Suprapubic skin (tissue), 4 donors: ENCODE measurements at regions not wholly inside any gene's neighbourhood (a gene's known extent, or its start where the extent isn't known, plus 50 kb on each side); places are given as distances from the start of the nearest gene placed in this dataset.

Experiments
- DNase-seq, 2 donors: peaks; one replicate each; pipeline ENCODE4 v3.0.0-alpha.2; 2019; ENCODE audit warnings: low spot score in 2 of 2
- H3K27ac ChIP-seq: fragments of 200-600 bp; sonication (generic); one replicate; pipeline ENCODE4 v1.5.1; 2019
- H3K27me3 ChIP-seq: fragments of 200-600 bp; sonication (generic); one replicate; pipeline ENCODE4 v1.5.1; 2019
- H3K36me3 ChIP-seq: fragments of 200-600 bp; sonication (generic); one replicate; pipeline ENCODE4 v1.5.1; 2019
- H3K4me1 ChIP-seq: fragments of 200-600 bp; sonication (generic); one replicate; pipeline ENCODE4 v1.5.1; 2019
- H3K4me3 ChIP-seq: fragments of 200-600 bp; sonication (generic); one replicate; pipeline ENCODE4 v1.5.1; 2019; ENCODE audit warnings: mild to moderate bottlenecking
- H3K9me3 ChIP-seq: fragments of 200-600 bp; sonication (generic); one replicate; pipeline ENCODE4 v1.5.1; 2019
- EP300 ChIP-seq: sonication (generic); formaldehyde crosslinking; IDR thresholded peaks from one replicate; pipeline ENCODE4 v1.6.1; 2017; ENCODE audit warnings: antibody characterized with exemption
- POLR2A ChIP-seq, 2 donors: fragments of 450-650 bp; IDR thresholded peaks; one replicate each; pipeline ENCODE4 v1.6.1; 2017; ENCODE audit warnings: antibody characterized with exemption in 2 of 2, mild to moderate bottlenecking in 2 of 2, moderate library complexity in 2 of 2
- POLR2AphosphoS5 ChIP-seq, 3 donors: sonication (generic); formaldehyde crosslinking; IDR thresholded peaks; one replicate each; pipeline ENCODE4 v1.6.1; 2017; ENCODE audit warnings: antibody characterized with exemption in 3 of 3
- WGBS: methylation state at CpG from one replicate; pipeline ENCODE4 v1.1.5; 2018; 5-methylcytosine and 5-hydroxymethylcytosine counted together
- TF ChIP-seq, protein P1 (sequence below), 2 donors: fragments of 200-600 bp in 1 of 2; fragments of 450-650 bp in 1 of 2; sonication (generic) in 1 of 2; IDR thresholded peaks; one replicate each; pipeline ENCODE4 v1.5.1; 2016 to 2019; ENCODE audit warnings: antibody characterized with exemption in 2 of 2, mild to moderate bottlenecking in 1 of 2, moderate library complexity in 1 of 2

DNA sequence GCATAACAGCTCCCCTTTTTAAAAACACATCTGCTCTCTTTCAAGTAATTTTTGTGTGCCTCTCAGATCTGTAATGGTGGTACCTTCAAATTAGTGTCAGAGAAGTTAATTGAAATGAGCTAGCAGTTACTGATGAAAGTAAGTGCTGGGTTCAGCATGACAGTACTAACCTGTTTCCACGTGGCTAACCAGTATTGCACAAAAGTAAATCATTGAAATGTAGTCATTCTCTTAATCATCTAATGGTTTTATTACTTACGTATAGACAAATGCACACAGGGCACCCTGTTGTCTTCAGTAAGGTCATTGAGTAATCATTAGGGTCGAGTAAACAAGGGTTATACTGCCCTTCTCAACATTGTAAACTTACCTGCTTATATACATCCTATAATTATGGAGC is 157.8 kb upstream of the PRR16 start:
- no peaks in the 10 kb centered on the region for H3K27me3 ChIP-seq
- no peaks in the 10 kb centered on the region for H3K4me1 ChIP-seq
- 48% methylated on average over 3 of the region's 3 CpGs for WGBS
- DNase-seq = no peak
- H3K9me3 ChIP-seq = no peaks in the 10 kb centered on the region
- TF ChIP-seq EP300 = no peak
- no peak for TF ChIP-seq POLR2A (IDR thresholded peaks at IDR 0.05)
- TF ChIP-seq, protein P1, sequence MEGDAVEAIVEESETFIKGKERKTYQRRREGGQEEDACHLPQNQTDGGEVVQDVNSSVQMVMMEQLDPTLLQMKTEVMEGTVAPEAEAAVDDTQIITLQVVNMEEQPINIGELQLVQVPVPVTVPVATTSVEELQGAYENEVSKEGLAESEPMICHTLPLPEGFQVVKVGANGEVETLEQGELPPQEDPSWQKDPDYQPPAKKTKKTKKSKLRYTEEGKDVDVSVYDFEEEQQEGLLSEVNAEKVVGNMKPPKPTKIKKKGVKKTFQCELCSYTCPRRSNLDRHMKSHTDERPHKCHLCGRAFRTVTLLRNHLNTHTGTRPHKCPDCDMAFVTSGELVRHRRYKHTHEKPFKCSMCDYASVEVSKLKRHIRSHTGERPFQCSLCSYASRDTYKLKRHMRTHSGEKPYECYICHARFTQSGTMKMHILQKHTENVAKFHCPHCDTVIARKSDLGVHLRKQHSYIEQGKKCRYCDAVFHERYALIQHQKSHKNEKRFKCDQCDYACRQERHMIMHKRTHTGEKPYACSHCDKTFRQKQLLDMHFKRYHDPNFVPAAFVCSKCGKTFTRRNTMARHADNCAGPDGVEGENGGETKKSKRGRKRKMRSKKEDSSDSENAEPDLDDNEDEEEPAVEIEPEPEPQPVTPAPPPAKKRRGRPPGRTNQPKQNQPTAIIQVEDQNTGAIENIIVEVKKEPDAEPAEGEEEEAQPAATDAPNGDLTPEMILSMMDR (IDR thresholded peaks at IDR 0.05) = no peak
- TF ChIP-seq POLR2AphosphoS5 (IDR thresholded peaks at IDR 0.05) = no peak
- H3K27ac ChIP-seq = no peak overlapping the region
- no peak overlapping the region for H3K4me3 ChIP-seq
- no peaks in the 10 kb centered on the region for H3K36me3 ChIP-seq

DNA sequence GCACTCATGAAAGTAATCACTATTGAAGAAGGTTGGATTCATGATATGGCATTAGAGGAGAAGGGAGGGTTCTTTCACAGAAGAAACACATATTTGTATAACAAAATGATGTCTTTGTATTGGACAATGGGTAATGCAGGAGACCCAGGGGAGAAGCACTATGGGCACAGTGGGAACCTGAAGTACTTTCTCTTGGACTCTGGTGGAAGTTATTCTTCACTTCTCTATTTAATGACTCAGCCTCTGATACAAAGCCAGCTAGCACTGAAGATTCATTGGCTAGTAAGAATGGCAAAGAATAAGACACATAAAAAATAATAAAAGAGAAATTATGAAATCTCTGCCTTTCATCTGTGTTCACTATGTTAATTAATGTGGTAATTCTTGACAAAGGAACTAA is 149.9 kb upstream of the PRR16 start:
- Histone ChIP-seq H3K36me3 (no peaks in the 10 kb centered on the region), H3K4me3 (no peak overlapping the region)
- TF ChIP-seq, protein P1 (IDR thresholded peaks at IDR 0.05) = no peak
- TF ChIP-seq POLR2AphosphoS5 (IDR thresholded peaks at IDR 0.05) = no peak
- TF ChIP-seq POLR2A (IDR thresholded peaks at IDR 0.05) = no peak
- no peak for TF ChIP-seq EP300

DNA sequence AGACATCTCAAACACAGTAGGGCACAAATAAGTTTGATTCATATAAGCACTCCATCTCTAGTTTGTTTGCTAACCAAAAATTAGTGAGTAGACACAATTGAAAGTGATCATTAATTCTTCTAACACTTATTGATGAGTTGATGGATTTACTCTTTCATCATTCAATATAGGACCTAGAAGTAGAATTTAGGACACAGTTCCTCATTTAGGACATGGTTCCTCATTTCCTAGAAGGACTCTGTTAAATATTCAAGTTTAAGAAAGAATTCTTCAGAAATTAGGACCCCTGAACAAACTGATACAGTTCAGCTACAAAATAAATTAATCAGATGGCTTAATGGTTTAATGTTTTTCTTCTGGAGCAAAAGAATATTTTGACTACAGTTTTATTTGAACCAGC is 143.5 kb upstream of the PRR16 start:
- Histone ChIP-seq H3K4me1 (no peaks in the 10 kb centered on the region), H3K9me3 (no peaks in the 10 kb centered on the region), H3K27ac (no peak overlapping the region), H3K4me3 (no peak overlapping the region), H3K36me3 (no peaks in the 10 kb centered on the region), H3K27me3 (no peaks in the 10 kb centered on the region)
- TF ChIP-seq POLR2A (IDR thresholded peaks at IDR 0.05) (no peak), POLR2AphosphoS5 (IDR thresholded peaks at IDR 0.05) (no peak), EP300 (no peak)
- TF ChIP-seq, protein P1 (IDR thresholded peaks at IDR 0.05) = no peak
- DNase-seq = no peak

More for the DNA sequence above, 149.9 kb upstream of the PRR16 start:
- H3K27me3 ChIP-seq = no peaks in the 10 kb centered on the region
- H3K27ac ChIP-seq = no peak overlapping the region
- H3K9me3 ChIP-seq = no peaks in the 10 kb centered on the region
- no peaks in the 10 kb centered on the region for H3K4me1 ChIP-seq
- no peak for DNase-seq

DNA sequence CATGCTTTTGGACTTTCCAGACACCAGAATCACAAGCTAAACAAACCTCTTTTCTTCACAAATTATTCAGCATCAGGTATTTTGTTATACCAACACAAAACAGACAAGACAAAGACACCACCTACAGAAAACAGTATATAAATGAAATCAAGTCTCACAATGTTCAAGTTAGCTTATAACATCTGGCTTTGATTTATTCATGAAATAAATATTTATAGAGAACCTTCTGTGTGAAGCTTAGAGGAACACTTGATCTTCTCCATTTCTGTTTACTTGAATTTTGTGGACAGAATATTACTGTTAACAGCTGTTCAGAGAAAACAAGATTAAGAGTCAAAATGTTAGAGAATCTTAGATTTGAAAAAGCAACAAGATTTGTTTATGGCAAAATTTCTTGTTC is 137.4 kb upstream of the PRR16 start:
- no peaks in the 10 kb centered on the region for H3K4me1 ChIP-seq
- TF ChIP-seq POLR2A (IDR thresholded peaks at IDR 0.05) (no peak), EP300 (no peak), POLR2AphosphoS5 (IDR thresholded peaks at IDR 0.05) (no peak)
- TF ChIP-seq, protein P1 (IDR thresholded peaks at IDR 0.05) = no peak
- H3K9me3 ChIP-seq = no peaks in the 10 kb centered on the region
- H3K27ac ChIP-seq = no peak overlapping the region
- DNase-seq = no peak
- H3K36me3 ChIP-seq = no peaks in the 10 kb centered on the region
- no peak overlapping the region for H3K4me3 ChIP-seq
- no peaks in the 10 kb centered on the region for H3K27me3 ChIP-seq

DNA sequence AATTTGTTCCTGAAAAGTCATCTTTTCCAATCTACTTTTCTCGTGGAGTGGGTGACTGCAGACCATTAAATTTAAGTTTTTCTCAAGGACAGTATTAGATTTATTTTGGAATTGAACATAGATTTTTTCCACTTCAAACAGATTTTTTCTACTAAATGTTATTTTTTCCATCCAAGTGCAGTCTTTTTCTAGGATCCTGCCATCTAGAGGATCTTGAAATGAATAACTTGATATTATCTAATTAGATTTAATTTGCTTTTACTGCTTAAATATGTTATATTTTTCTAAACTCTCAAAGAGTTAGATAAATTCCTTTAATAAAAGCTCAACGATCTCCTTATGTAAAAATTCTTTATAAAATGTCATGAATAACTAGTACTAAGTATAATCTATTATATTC is 136.9 kb upstream of the PRR16 start:
- Histone ChIP-seq H3K4me3 (no peak overlapping the region), H3K27me3 (no peaks in the 10 kb centered on the region), H3K27ac (no peak overlapping the region), H3K9me3 (no peaks in the 10 kb centered on the region), H3K36me3 (no peaks in the 10 kb centered on the region), H3K4me1 (no peaks in the 10 kb centered on the region)
- no peak for DNase-seq
- 57% methylated on average over 2 of the region's 2 CpGs for whole genome bisulfite sequencing
- TF ChIP-seq POLR2AphosphoS5 (IDR thresholded peaks at IDR 0.05) = no peak
- TF ChIP-seq POLR2A (IDR thresholded peaks at IDR 0.05) = no peak
- no peak for TF ChIP-seq EP300
- TF ChIP-seq, protein P1 (IDR thresholded peaks at IDR 0.05) = no peak
